GM18499 (cell line): ENCODE measurements at regions not wholly inside any gene's neighbourhood (a gene's known extent, or its start where the extent isn't known, plus 50 kb on each side); places are given as distances from the start of the nearest gene placed in this dataset.
"Not testable (repeated sequence)": the region's sequence is repeated elsewhere in the genome, so short reads cannot be mapped to it uniquely, and the experiment has no call there.

ENCODE experiments used
- ATAC-seq: cut with Tn5 transposase; IDR thresholded peaks from one replicate; pipeline ENCODE4 v1.9.1; 2021; ENCODE audit warnings: moderate number of reproducible peaks; ENCODE audit not compliant: insufficient read depth, unreplicated experiment

- no peak for ATAC-seq
These were observed 387.8 kb downstream of the CD83 start for GRCh38 chr6:14505401-14505800.

GRCh38 chr6:14506656-14507246, 389.2 kb downstream of the CD83 start:
- no peak for ATAC-seq

GRCh38 chr6:14509120-14509519, 391.5 kb downstream of the CD83 start:
- ATAC-seq = no peak

- no peak for ATAC-seq
These were observed 392.5 kb downstream of the CD83 start for GRCh38 chr6:14510038-14510437.

- no peak for ATAC-seq
These were observed 393.6 kb downstream of the CD83 start for GRCh38 chr6:14511061-14511586.

- ATAC-seq = no peak
These were observed 394.7 kb downstream of the CD83 start for GRCh38 chr6:14512246-14512645.

GRCh38 chr6:14513496-14514393, 396.2 kb downstream of the CD83 start:
- no peak for ATAC-seq

GRCh38 chr6:14516956-14517355, 399.4 kb downstream of the CD83 start:
- ATAC-seq = no peak

GRCh38 chr6:14517516-14518105, 400.0 kb downstream of the CD83 start:
- ATAC-seq = no peak

GRCh38 chr6:14518515-14519217, 401.1 kb downstream of the CD83 start:
- no peak for ATAC-seq

GRCh38 chr6:14520029-14520428, 402.5 kb downstream of the CD83 start:
- ATAC-seq = no peak

- no peak for ATAC-seq
These were observed 403.0 kb downstream of the CD83 start for GRCh38 chr6:14520536-14520935.

- ATAC-seq = no peak
These were observed 403.6 kb downstream of the CD83 start for GRCh38 chr6:14521141-14521540.

- ATAC-seq = not testable (repeated sequence)
These were observed 404.3 kb downstream of the CD83 start for GRCh38 chr6:14521861-14522260.

- ATAC-seq = no peak
These were observed 406.7 kb downstream of the CD83 start for GRCh38 chr6:14524319-14524718.

- no peak for ATAC-seq
These were observed 412.8 kb downstream of the CD83 start for GRCh38 chr6:14530385-14530784.

GRCh38 chr6:14533446-14533845, 415.9 kb downstream of the CD83 start:
- ATAC-seq = no peak

GRCh38 chr6:14537030-14537429, 419.5 kb downstream of the CD83 start:
- no peak for ATAC-seq

- no peak for ATAC-seq
These were observed 422.7 kb downstream of the CD83 start for GRCh38 chr6:14540276-14540675.

- ATAC-seq = no peak
These were observed 423.4 kb downstream of the CD83 start for GRCh38 chr6:14540810-14541540.
